K562 (cell line): ENCODE measurements at regions not wholly inside any gene's neighbourhood (a gene's known extent, or its start where the extent isn't known, plus 50 kb on each side); places are given as distances from the start of the nearest gene placed in this dataset.

ENCODE experiments used
- ATAC-seq: fragments of 200-7000 bp; cut with Tn5 transposase; 3 replicates; pipeline ENCODE4 v1.9.1; 2020; ENCODE audit warnings: moderate library complexity
- BruUV-seq: library from RNA; stranded (reverse); fragments of 400-500 nt; replicated peaks from 2 replicates; lab custom pipeline; 2021; lab: Mats Ljungman, UMichigan
- CTCF ChIA-PET: fragments of 300-600 bp; formaldehyde crosslinking; extraction: SDS; loops from one replicate; lab custom pipeline; 2021; ENCODE audit warnings: low intra/inter-chr PET ratio; lab: Yijun Ruan, JAX
- POLR2A ChIA-PET: fragments of 300-600, 350-650 bp; sonication (Branson Sonifier 250); formaldehyde crosslinking; extraction: SDS; loops from one replicate; lab custom pipeline; 2021; ENCODE audit warnings: antibody characterized with exemption, inconsistent platforms; lab: Yijun Ruan, JAX
- DNase-seq, 4 experiments: peaks; one replicate each; pipeline versions ENCODE4 v3.0.0 to v3.0.0-alpha.2; 2011 to 2018; ENCODE audit warnings: low spot score in 3 of 4, mixed read lengths in 3 of 4; ENCODE audit errors: extremely low read depth in 1 of 4
- FAIRE-seq: peaks from 2 replicates; lab custom pipeline; 2011; peaks lifted over from hg19 to GRCh38; lab: Jason Lieb, UNC
- H2AFZ ChIP-seq: 2 replicates; pipeline ENCODE4 v1.6.0; 2011; ENCODE audit warnings: low read depth, low read length, control low read depth, inconsistent platforms
- H3K27ac ChIP-seq: fragments of 200-600 bp; 3 replicates; pipeline ENCODE4 v1.8.0; 2011; ENCODE audit warnings: low read depth, mild to moderate bottlenecking, control low read depth, inconsistent platforms, low read length, moderate library complexity, mixed read lengths; ENCODE audit errors: extremely low read depth
- H3K27me3 ChIP-seq, 2 experiments: fragments of 300-600 bp in 1 of 2; 2 replicates in 1 of 2; 3 replicates in 1 of 2; pipeline versions ENCODE4 v1.6.0 to v1.8.0; 2011; ENCODE audit warnings: inconsistent platforms in 2 of 2, low read length in 2 of 2, mild to moderate bottlenecking in 1 of 2, mixed read lengths in 1 of 2, moderate library complexity in 1 of 2; ENCODE audit not compliant: control insufficient read depth in 2 of 2, insufficient read depth in 2 of 2
- H3K36me3 ChIP-seq: fragments of 300-600 bp; 3 replicates; pipeline ENCODE4 v1.8.0; 2011; ENCODE audit warnings: mild to moderate bottlenecking, low read length, inconsistent platforms; ENCODE audit not compliant: control insufficient read depth, insufficient read depth
- H3K4me1 ChIP-seq, 2 experiments: fragments of 200-600 bp in 1 of 2; replicated peaks in 1 of 2; 2 replicates in 1 of 2; 3 replicates in 1 of 2; pipeline versions ENCODE4 v1.5.1 to v1.8.0; 2011; ENCODE audit warnings: inconsistent platforms in 2 of 2, low read length in 2 of 2, mild to moderate bottlenecking in 1 of 2, mixed read lengths in 1 of 2, moderate library complexity in 1 of 2; ENCODE audit not compliant: control insufficient read depth in 2 of 2, insufficient read depth in 2 of 2
- H3K4me2 ChIP-seq: 2 replicates; pipeline ENCODE4 v1.6.1; 2011; ENCODE audit warnings: low read length, control low read depth, inconsistent platforms, mixed read lengths; ENCODE audit not compliant: insufficient read depth
- H3K4me3 ChIP-seq: fragments of 200-600 bp; sonication (generic), shearing (Covaris generic); 2 replicates; pipeline ENCODE4 v1.5.1; 2016; ENCODE audit warnings: control low read depth, inconsistent platforms
- H3K79me2 ChIP-seq: fragments of 200-600 bp; 3 replicates; pipeline ENCODE4 v1.8.0; 2011; ENCODE audit warnings: low read length, inconsistent platforms; ENCODE audit not compliant: control insufficient read depth, insufficient read depth
- H3K9ac ChIP-seq, 2 experiments: 2 replicates each; pipeline versions ENCODE4 v1.6.0 to v1.6.1; 2011; ENCODE audit warnings: low read depth in 2 of 2, low read length in 2 of 2, control low read depth in 1 of 2, inconsistent platforms in 1 of 2, mild to moderate bottlenecking in 1 of 2, mixed read lengths in 1 of 2; ENCODE audit not compliant: insufficient read depth in 1 of 2
- H3K9me1 ChIP-seq: one replicate; pipeline ENCODE4 v1.6.0; 2011; ENCODE audit warnings: inconsistent platforms, mild to moderate bottlenecking, low read length, moderate library complexity; ENCODE audit not compliant: control insufficient read depth, insufficient read depth
- H3K9me3 ChIP-seq: replicated peaks from 2 replicates; pipeline ENCODE4 v1.5.1; 2011; ENCODE audit warnings: low read depth, low read length, inconsistent platforms; ENCODE audit not compliant: control insufficient read depth, insufficient read depth
- H4K20me1 ChIP-seq: replicated peaks from 2 replicates; pipeline ENCODE4 v1.6.1; 2011; ENCODE audit warnings: low read length, inconsistent platforms, mixed read lengths; ENCODE audit not compliant: control insufficient read depth, insufficient read depth
- BCLAF1 ChIP-seq, 2 experiments: fragments of 450-650 bp in 1 of 2; IDR thresholded peaks; 2 replicates each; pipeline ENCODE4 v1.6.1; 2011 to 2017; ENCODE audit warnings: low read depth in 2 of 2, antibody characterized with exemption in 1 of 2, borderline replicate concordance in 1 of 2, low read length in 1 of 2, mild to moderate bottlenecking in 1 of 2, mixed read lengths in 1 of 2; ENCODE audit not compliant: control insufficient read depth in 1 of 2
- BRF1 ChIP-seq: IDR thresholded peaks from 3 replicates; pipeline ENCODE4 v1.6.1; 2011; ENCODE audit warnings: borderline replicate concordance, mild to moderate bottlenecking; ENCODE audit not compliant: insufficient read length; ENCODE audit errors: extremely low read depth
- C11orf30 ChIP-seq: fragments of 450-650 bp; IDR thresholded peaks from 2 replicates; pipeline ENCODE4 v1.6.1; 2016; ENCODE audit warnings: low read depth, mild to moderate bottlenecking
- FOXK1 ChIP-seq: sonication (generic); formaldehyde crosslinking; IDR thresholded peaks from 2 replicates; pipeline ENCODE4 v1.8.0; 2022; ENCODE audit warnings: missing genetic modification reagents, mild to moderate bottlenecking, borderline replicate concordance
- GATAD2A ChIP-seq: fragments of 450-650 bp; IDR thresholded peaks from 2 replicates; pipeline ENCODE4 v1.6.1; 2017
- HMGXB4 ChIP-seq: sonication (generic); formaldehyde crosslinking; IDR thresholded peaks from 2 replicates; pipeline ENCODE4 v1.8.1; 2023; ENCODE audit warnings: mild to moderate bottlenecking, missing genetic modification reagents
- POLR2A ChIP-seq: fragments of 450-650 bp; conservative IDR thresholded peaks from 2 replicates; pipeline ENCODE4 v1.6.1; 2016
- RAD21 ChIP-seq, 2 experiments: fragments of 250-450 bp in 1 of 2; fragments of 450-650 bp in 1 of 2; sonication (Bioruptor Pico) in 1 of 2; formaldehyde crosslinking in 1 of 2; IDR thresholded peaks in 1 of 2; conservative IDR thresholded peaks in 1 of 2; 2 replicates each; pipeline versions ENCODE4 v1.4.0 to v1.8.0; 2020 to 2022; ENCODE audit warnings: mild to moderate bottlenecking in 2 of 2, moderate library complexity in 1 of 2
- RBM15 ChIP-seq: fragments of 200-400 bp; formaldehyde crosslinking; IDR thresholded peaks from 2 replicates; pipeline ENCODE4 v1.6.1; 2018; ENCODE audit warnings: mild to moderate bottlenecking, low read length, moderate library complexity; ENCODE audit not compliant: insufficient read depth
- TEAD1 ChIP-seq, 2 experiments: fragments of 450-650 bp in 1 of 2; sonication (generic) in 1 of 2; formaldehyde crosslinking; IDR thresholded peaks; 2 replicates each; pipeline versions ENCODE4 v1.4.0 to v1.8.0; 2020 to 2022; ENCODE audit warnings: mild to moderate bottlenecking in 2 of 2, missing genetic modification reagents in 1 of 2
- THRA ChIP-seq: fragments of 450-650 bp; IDR thresholded peaks from 2 replicates; pipeline ENCODE4 v1.6.1; 2017; ENCODE audit warnings: mild to moderate bottlenecking, moderate library complexity
- ZNF445 ChIP-seq: fragments of 250-450 bp; sonication (Bioruptor Pico); IDR thresholded peaks from 2 replicates; pipeline ENCODE4 v1.4.0; 2020; ENCODE audit warnings: low read depth, mild to moderate bottlenecking, moderate library complexity
- ZNF518B ChIP-seq: fragments of 250-450 bp; sonication (Bioruptor Pico); IDR thresholded peaks from 2 replicates; pipeline ENCODE4 v1.5.0; 2021; ENCODE audit warnings: mild to moderate bottlenecking, moderate library complexity
- WGBS: fragments of 100-300 bp; shearing (Covaris generic); methylation state at CpG from one replicate; pipeline ENCODE4 v1.1.6; 2016; ENCODE audit warnings: low coverage, mixed read lengths; ENCODE audit not compliant: insufficient coverage; ENCODE audit errors: missing lambda C conversion rate; 5-methylcytosine and 5-hydroxymethylcytosine counted together
- in situ Hi-C: fragments of 300-500 bp; cut with MboI; formaldehyde crosslinking; loops from 4 replicates; pipeline ENCODE4 v1.15.0; 2018; ENCODE audit warnings: inconsistent platforms, mixed read lengths
- intact Hi-C: fragments of 100-400 bp; cut with micrococcal nuclease; formaldehyde crosslinking; loops from 2 replicates; pipeline ENCODE4 v1.14.2; 2022

- no peak overlapping the region for H2AFZ ChIP-seq
- WGBS = 0% methylated on average over 1 of the region's 1 CpG
- no peak overlapping the region for H3K9ac ChIP-seq
- no peak for DNase-seq
- no peaks in the 10 kb centered on the region for H3K36me3 ChIP-seq
- no peak overlapping the region for H3K4me3 ChIP-seq
- H3K4me1 ChIP-seq = no peaks in the 10 kb centered on the region
- BruUV-seq = no TSS peak
- no peak for FAIRE-seq
- no peak overlapping the region for H3K27ac ChIP-seq
- no peak overlapping the region for H3K4me2 ChIP-seq
- ChIA-PET CTCF (no interaction called here), POLR2A (no interaction called here)
- intact Hi-C loops = no loop called here
- in situ Hi-C loops = no loop called here
- no peaks in the 10 kb centered on the region for H3K9me1 ChIP-seq
- no peaks in the 10 kb centered on the region for H4K20me1 ChIP-seq
- ATAC-seq = no peak
- H3K27me3 ChIP-seq = no peaks in the 10 kb centered on the region
- H3K9me3 ChIP-seq = no peaks in the 10 kb centered on the region
- H3K79me2 ChIP-seq = no peaks in the 10 kb centered on the region
- no peak for TF ChIP-seq RAD21 (CRISPR knock-in tag; conservative IDR thresholded peaks at IDR 0.05 in 1 of 2, IDR thresholded peaks at IDR 0.05 in 1 of 2)
- no peak for TF ChIP-seq ZNF518B
- TF ChIP-seq THRA = no peak
- TF ChIP-seq BRF1 = no peak
- TF ChIP-seq C11orf30 = no peak
- TF ChIP-seq HMGXB4 (CRISPR knock-in tag) = no peak
- no peak for TF ChIP-seq FOXK1 (CRISPR knock-in tag)
- TF ChIP-seq RBM15 = no peak
- no peak for TF ChIP-seq GATAD2A
- no peak for TF ChIP-seq POLR2A
- TF ChIP-seq ZNF445 (CRISPR knock-in tag) = no peak
- TF ChIP-seq BCLAF1 (IDR thresholded peaks at IDR 0.05; ENCODE audit: borderline replicate concordance in 1 of 2, control insufficient read depth in 1 of 2, low read depth in 2 of 2, low read length in 1 of 2) = no peak
- no peak for TF ChIP-seq TEAD1 (CRISPR knock-in tag; IDR thresholded peaks at IDR 0.05)
Observed at GRCh38 chr6:92944132-92944531, 475.2 kb downstream of the EPHA7 start.
